ENCODE measurements at regions not wholly inside any gene's neighbourhood (a gene's known extent, or its start where the extent isn't known, plus 50 kb on each side); places are given as distances from the start of the nearest gene placed in this dataset.

DNA sequence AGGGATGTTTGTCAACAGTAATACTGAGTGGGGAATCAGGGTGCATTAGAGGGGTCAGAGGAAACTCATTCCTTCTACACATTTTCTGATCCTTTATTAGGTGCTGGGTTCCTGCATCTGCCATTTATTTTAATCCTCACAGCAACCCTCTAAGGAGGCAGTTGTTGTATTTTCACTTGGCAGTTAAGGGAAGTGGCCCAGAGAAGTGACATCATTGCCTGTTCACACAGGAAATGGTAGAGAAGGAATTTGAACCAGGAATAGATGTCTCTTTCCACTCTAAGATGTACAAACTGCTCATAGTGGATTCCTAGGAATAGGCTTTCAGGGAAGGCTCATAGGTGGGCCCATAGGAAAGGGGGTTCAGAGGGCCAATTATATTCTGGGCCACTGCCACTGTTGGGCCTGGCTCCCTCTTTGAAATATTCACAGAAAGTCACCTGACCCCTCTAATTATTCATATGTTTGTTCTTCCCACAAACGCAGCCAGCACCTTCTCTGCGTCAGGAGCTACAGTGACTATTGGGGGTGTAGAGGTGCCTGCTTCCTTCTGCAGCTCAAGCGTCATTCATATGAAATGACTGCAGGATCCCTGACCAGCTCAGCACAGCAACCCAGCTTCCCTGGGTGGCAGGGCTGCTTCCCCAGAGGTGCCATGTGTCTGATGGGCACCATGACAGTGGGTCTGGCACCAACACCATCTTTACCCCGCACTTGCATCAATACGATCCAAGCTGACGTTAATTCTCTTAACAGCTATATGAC is 163.9 kb upstream of the SMAD3 start:
- Histone ChIP-seq H3K27ac (ENCODE audit: low read depth, low read length) (no peak overlapping the region), H3K9me3 (ENCODE audit: control insufficient read depth in 1 of 2, insufficient read depth in 1 of 2, low read depth in 1 of 2, low read length in 2 of 2) (no peaks in the 10 kb centered on the region), H3K4me3 (replicated peaks in 1 of 2; ENCODE audit: low read depth in 1 of 2, low read length in 2 of 2) (no peak overlapping the region), H3K27me3 (ENCODE audit: insufficient read depth, low read length) (no peaks in the 10 kb centered on the region), H2AFZ (ENCODE audit: low read depth, low read length, poor library complexity, severe bottlenecking) (no peak overlapping the region), H3K9ac (ENCODE audit: low read length) (no peak overlapping the region), H3K9me2 (ENCODE audit: insufficient read depth) (no peaks in the 10 kb centered on the region; the same call in 1 of the 2 replicates), H3K4me2 (ENCODE audit: low read length) (no peak overlapping the region), H3K79me2 (ENCODE audit: insufficient read depth, low read length) (no peaks in the 10 kb centered on the region), H3K36me3 (ENCODE audit: control insufficient read depth in 1 of 2, insufficient read depth in 2 of 2, low read length in 2 of 2) (no peaks in the 10 kb centered on the region), H3K4me1 (ENCODE audit: control insufficient read depth in 1 of 2, insufficient read depth in 2 of 2, low read length in 2 of 2) (no peaks in the 10 kb centered on the region; a peak in 1 of 4 replicates), H4K20me1 (ENCODE audit: insufficient read depth) (no peaks in the 10 kb centered on the region)
- BruUV-seq (replicated peaks) = no TSS peak
- TF ChIP-seq EZH2 (IDR thresholded peaks at IDR 0.05) = no peak
- TF ChIP-seq ZNF274 (IDR thresholded peaks at IDR 0.05; ENCODE audit: low read depth, low read length) = no peak
- no peak for TF ChIP-seq CEBPB (IDR thresholded peaks at IDR 0.05; ENCODE audit: low read depth)
- ChIA-PET CTCF (no interaction called here), POLR2A (no interaction called here), RAD21 (ENCODE audit: low non-redundant PET in 1 of 2, low total read pairs in 2 of 2, uncharacterized antibody in 2 of 2, unreplicated experiment in 2 of 2) (no interaction called here)
- DNase-seq (ENCODE audit: low read depth, low spot score) = no peak
- ATAC-seq = no peak
- intact Hi-C loops (cut with micrococcal nuclease) = no loop called here

DNA sequence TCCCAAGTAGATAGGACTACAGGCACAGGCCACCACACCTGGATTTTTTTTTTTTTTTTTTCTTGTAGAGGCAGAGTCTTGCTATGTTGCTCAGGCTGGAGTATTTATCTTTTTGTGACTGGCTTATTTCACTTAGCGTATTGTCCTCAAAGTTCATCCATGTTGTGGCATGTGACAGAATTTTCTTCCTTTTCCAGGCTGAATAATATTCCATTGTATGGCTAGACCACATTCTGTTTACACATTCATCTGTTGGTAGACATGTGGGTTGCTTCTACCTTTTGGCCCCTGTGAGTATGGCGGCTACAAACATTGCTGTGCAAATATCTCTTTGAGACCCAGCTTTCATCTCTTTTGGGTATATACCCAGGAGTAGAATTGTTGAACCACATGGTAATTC is 160.2 kb upstream of the SMAD3 start:
- H3K9me2 ChIP-seq (ENCODE audit: insufficient read depth) = no peaks in the 10 kb centered on the region
- ChIA-PET RAD21 (ENCODE audit: low non-redundant PET in 1 of 2, low total read pairs in 2 of 2, uncharacterized antibody in 2 of 2, unreplicated experiment in 2 of 2) (no interaction called here), CTCF (no interaction called here), POLR2A (interaction anchor here (0.6 kb wide), 1 partner anchor 138 kb away, joined by 4 read pairs; no protein-coding TSS in a partner anchor)
- H3K79me2 ChIP-seq (ENCODE audit: insufficient read depth, low read length) = no peaks in the 10 kb centered on the region
- H2AFZ ChIP-seq (ENCODE audit: low read depth, low read length, poor library complexity, severe bottlenecking) = no peak overlapping the region
- intact Hi-C loops (cut with micrococcal nuclease) = loop anchor here (2.0 kb wide), 1 partner anchor 18 kb away; no protein-coding TSS in a partner anchor
- DNase-seq (ENCODE audit: low read depth, low spot score) (no peak), ATAC-seq (no peak)
- H3K4me2 ChIP-seq (ENCODE audit: low read length) = no peak overlapping the region
- H3K36me3 ChIP-seq (ENCODE audit: control insufficient read depth in 1 of 2, insufficient read depth in 2 of 2, low read length in 2 of 2) = no peaks in the 10 kb centered on the region
- H3K27ac ChIP-seq (ENCODE audit: low read depth, low read length) = no peak overlapping the region
- H3K4me3 ChIP-seq (replicated peaks in 1 of 2; ENCODE audit: low read depth in 1 of 2, low read length in 2 of 2) = no peak overlapping the region
- no peaks in the 10 kb centered on the region; a peak in 1 of 4 replicates for H3K4me1 ChIP-seq (ENCODE audit: control insufficient read depth in 1 of 2, insufficient read depth in 2 of 2, low read length in 2 of 2)
- no peak overlapping the region for H3K9ac ChIP-seq (ENCODE audit: low read length)
- no peak for TF ChIP-seq EGR1 (IDR thresholded peaks at IDR 0.05; ENCODE audit: low read depth)
- TF ChIP-seq TCF7L2 (IDR thresholded peaks at IDR 0.05; ENCODE audit: borderline replicate concordance, extremely low read depth, insufficient read depth, insufficient read length) = no peak
- no peak for TF ChIP-seq SP1 (IDR thresholded peaks at IDR 0.05; ENCODE audit: low read depth)
- no peak for TF ChIP-seq ZNF274 (IDR thresholded peaks at IDR 0.05; ENCODE audit: low read depth, low read length)
- TF ChIP-seq CEBPB (IDR thresholded peaks at IDR 0.05; ENCODE audit: low read depth) = no peak
- TF ChIP-seq RAD21 (IDR thresholded peaks at IDR 0.05; ENCODE audit: low read depth) = no peak
- no peak for TF ChIP-seq FOSL1 (IDR thresholded peaks at IDR 0.05; ENCODE audit: low read depth)
- no peaks in the 10 kb centered on the region for H3K9me3 ChIP-seq (ENCODE audit: control insufficient read depth in 1 of 2, insufficient read depth in 1 of 2, low read depth in 1 of 2, low read length in 2 of 2)
- H4K20me1 ChIP-seq (ENCODE audit: insufficient read depth) = no peaks in the 10 kb centered on the region
- BruUV-seq (replicated peaks) = no TSS peak
- H3K27me3 ChIP-seq (ENCODE audit: insufficient read depth, low read length) = no peaks in the 10 kb centered on the region
